Keratinocyte (primary cell): ENCODE measurements at regions not wholly inside any gene's neighbourhood (a gene's known extent, or its start where the extent isn't known, plus 50 kb on each side); places are given as distances from the start of the nearest gene placed in this dataset.
A peak's percentile ranks its signal among the peaks of the same experiment; 100 is the strongest.

Source experiments
- DNase-seq: peaks from one replicate; pipeline ENCODE4 v3.0.0-alpha.2; 2011; ENCODE audit warnings: low read depth, missing footprints, low spot score
- FAIRE-seq: peaks from 2 replicates; lab custom pipeline; 2011; peaks lifted over from hg19 to GRCh38; lab: Jason Lieb, UNC
- H2AFZ ChIP-seq: 2 replicates; pipeline ENCODE4 v1.6.0; 2012; ENCODE audit warnings: low read length, control low read depth, inconsistent platforms; ENCODE audit not compliant: control insufficient read depth
- H3K27ac ChIP-seq: 2 replicates; pipeline ENCODE4 v1.5.1; 2011; ENCODE audit warnings: low read length; ENCODE audit not compliant: control insufficient read depth, insufficient read depth
- H3K27me3 ChIP-seq: 3 replicates; pipeline ENCODE4 v1.6.0; 2011; ENCODE audit warnings: low read length; ENCODE audit not compliant: control insufficient read depth, insufficient read depth; ENCODE audit errors: extremely low read depth
- H3K36me3 ChIP-seq, 2 experiments: 2 replicates in 1 of 2; 3 replicates in 1 of 2; pipeline ENCODE4 v1.5.1; 2011; ENCODE audit warnings: low read length in 2 of 2, mild to moderate bottlenecking in 1 of 2; ENCODE audit not compliant: control insufficient read depth in 2 of 2, insufficient read depth in 2 of 2; ENCODE audit errors: extremely low read depth in 1 of 2
- H3K4me1 ChIP-seq: 3 replicates; pipeline ENCODE4 v1.5.1; 2011; ENCODE audit warnings: low read length; ENCODE audit not compliant: control insufficient read depth, insufficient read depth; ENCODE audit errors: extremely low read depth
- H3K4me2 ChIP-seq: 3 replicates; pipeline ENCODE4 v1.6.0; 2011; ENCODE audit warnings: low read depth, low read length; ENCODE audit not compliant: control insufficient read depth, insufficient read depth; ENCODE audit errors: extremely low read depth
- H3K4me3 ChIP-seq, 3 experiments: fragments of 200-600 bp in 1 of 3; sonication (generic) in 1 of 3; 2 replicates in 2 of 3; 3 replicates in 1 of 3; pipeline ENCODE4 v1.5.1; 2011 to 2016; ENCODE audit warnings: low read length in 3 of 3, mild to moderate bottlenecking in 3 of 3, control low read depth in 2 of 3, inconsistent platforms in 1 of 3, low read depth in 1 of 3, mixed read lengths in 1 of 3, mixed run types in 1 of 3, moderate library complexity in 1 of 3; ENCODE audit not compliant: control insufficient read depth in 2 of 3, insufficient read depth in 2 of 3; ENCODE audit errors: extremely low read depth in 1 of 3
- H3K79me2 ChIP-seq: 2 replicates; pipeline ENCODE4 v1.6.0; 2012; ENCODE audit warnings: low read length; ENCODE audit not compliant: control insufficient read depth, insufficient read depth
- H3K9ac ChIP-seq: 3 replicates; pipeline ENCODE4 v1.6.0; 2011; ENCODE audit warnings: low read length; ENCODE audit not compliant: control insufficient read depth, insufficient read depth; ENCODE audit errors: extremely low read depth
- H3K9me1 ChIP-seq: 3 replicates; pipeline ENCODE4 v1.6.0; 2011; ENCODE audit warnings: low read length; ENCODE audit not compliant: control insufficient read depth, insufficient read depth; ENCODE audit errors: extremely low read depth
- H3K9me3 ChIP-seq: 2 replicates; pipeline ENCODE4 v1.5.1; 2012; ENCODE audit warnings: low read depth, low read length; ENCODE audit not compliant: control insufficient read depth
- H4K20me1 ChIP-seq: 3 replicates; pipeline ENCODE4 v1.6.0; 2011; ENCODE audit warnings: low read length; ENCODE audit not compliant: control insufficient read depth, insufficient read depth; ENCODE audit errors: extremely low read depth
- EZH2 ChIP-seq: IDR thresholded peaks from one replicate; pipeline ENCODE4 v1.6.1; 2012; ENCODE audit warnings: inconsistent platforms, mild to moderate bottlenecking, low read length, moderate library complexity
- dilution Hi-C: fragments of 300-500 bp; cut with MboI; formaldehyde crosslinking; loops from one replicate; pipeline ENCODE4 v1.7.0; 2020; ENCODE audit warnings: low sequenced_read_pairs; ENCODE audit not compliant: extremely low pct_ligation_motif_present
- TF ChIP-seq, protein P1 (sequence below), 3 experiments: IDR thresholded peaks in 1 of 3; conservative IDR thresholded peaks in 1 of 3; optimal IDR thresholded peaks in 1 of 3; 2 replicates in 2 of 3; 3 replicates in 1 of 3; pipeline versions ENCODE3 to v1.5.1; 2011; ENCODE audit warnings: low read length in 3 of 3, mild to moderate bottlenecking in 3 of 3, moderate library complexity in 2 of 3, control low read depth in 1 of 3, inconsistent platforms in 1 of 3; ENCODE audit not compliant: insufficient read depth in 2 of 3; ENCODE audit errors: extremely low read depth in 1 of 3

DNA sequence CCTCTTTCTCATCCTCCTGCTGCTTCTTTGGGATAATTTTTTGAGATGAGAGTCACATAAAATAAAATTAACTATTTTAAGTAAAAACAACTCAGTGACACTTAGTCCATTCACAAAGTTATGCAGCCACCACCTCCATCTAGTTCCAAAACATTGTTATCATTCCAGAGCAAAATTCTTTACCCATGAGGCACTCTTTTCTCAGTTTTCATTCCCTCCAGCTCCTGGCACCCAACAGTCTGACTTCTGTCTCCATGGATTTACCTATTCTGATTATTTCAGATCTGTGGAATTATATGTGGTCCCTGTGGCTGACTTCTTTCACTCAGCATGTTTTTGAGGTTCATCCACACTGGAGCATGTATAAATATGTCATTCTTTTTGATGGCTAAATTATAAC, 239.9 kb upstream of the DYNLRB2 start:
- Histone ChIP-seq H3K27me3 (no peaks in the 10 kb centered on the region), H3K27ac (no peak overlapping the region)

DNA sequence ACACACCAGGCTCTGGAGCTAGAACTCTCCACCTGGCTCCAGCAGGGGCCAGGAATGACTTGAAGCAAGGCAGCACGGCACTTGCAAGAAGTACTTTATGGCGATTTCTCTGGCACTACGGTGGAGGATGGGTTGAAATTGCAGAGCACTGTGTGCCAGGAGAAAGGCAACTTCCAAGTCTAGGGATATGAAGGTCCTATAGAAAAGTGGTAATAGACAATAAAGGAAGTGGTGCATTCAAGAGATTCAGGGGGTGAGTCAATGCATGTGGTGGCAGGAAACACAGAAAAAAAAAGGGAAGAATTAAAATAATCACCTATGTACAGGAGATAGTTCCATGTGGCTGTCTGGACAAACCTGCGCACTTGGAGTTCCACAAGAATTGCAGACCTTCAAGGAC, 240.3 kb upstream of the DYNLRB2 start:
- Histone ChIP-seq H3K79me2 (no peaks in the 10 kb centered on the region), H2AFZ (peak overlapping the region; percentile 18), H3K9me3 (no peaks in the 10 kb centered on the region), H3K4me3 (no peak overlapping the region), H3K9ac (no peak overlapping the region), H3K36me3 (no peaks in the 10 kb centered on the region), H3K9me1 (no peaks in the 10 kb centered on the region), H3K4me2 (no peak overlapping the region), H3K4me1 (peaks cover 10% of the 10 kb centered on the region), H3K27me3 (no peaks in the 10 kb centered on the region), H3K27ac (no peak overlapping the region), H4K20me1 (no peaks in the 10 kb centered on the region)
- no peak for DNase-seq
- dilution Hi-C loops = no loop called here
- TF ChIP-seq, protein P1, sequence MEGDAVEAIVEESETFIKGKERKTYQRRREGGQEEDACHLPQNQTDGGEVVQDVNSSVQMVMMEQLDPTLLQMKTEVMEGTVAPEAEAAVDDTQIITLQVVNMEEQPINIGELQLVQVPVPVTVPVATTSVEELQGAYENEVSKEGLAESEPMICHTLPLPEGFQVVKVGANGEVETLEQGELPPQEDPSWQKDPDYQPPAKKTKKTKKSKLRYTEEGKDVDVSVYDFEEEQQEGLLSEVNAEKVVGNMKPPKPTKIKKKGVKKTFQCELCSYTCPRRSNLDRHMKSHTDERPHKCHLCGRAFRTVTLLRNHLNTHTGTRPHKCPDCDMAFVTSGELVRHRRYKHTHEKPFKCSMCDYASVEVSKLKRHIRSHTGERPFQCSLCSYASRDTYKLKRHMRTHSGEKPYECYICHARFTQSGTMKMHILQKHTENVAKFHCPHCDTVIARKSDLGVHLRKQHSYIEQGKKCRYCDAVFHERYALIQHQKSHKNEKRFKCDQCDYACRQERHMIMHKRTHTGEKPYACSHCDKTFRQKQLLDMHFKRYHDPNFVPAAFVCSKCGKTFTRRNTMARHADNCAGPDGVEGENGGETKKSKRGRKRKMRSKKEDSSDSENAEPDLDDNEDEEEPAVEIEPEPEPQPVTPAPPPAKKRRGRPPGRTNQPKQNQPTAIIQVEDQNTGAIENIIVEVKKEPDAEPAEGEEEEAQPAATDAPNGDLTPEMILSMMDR (optimal IDR thresholded peaks at IDR 0.05 in 1 of 3, IDR thresholded peaks at IDR 0.05 in 1 of 3, conservative IDR thresholded peaks at IDR 0.05 in 1 of 3; ENCODE audit: extremely low read depth in 1 of 3, insufficient read depth in 2 of 3, low read length in 3 of 3) = no peak
- TF ChIP-seq EZH2 = no peak
- peak; percentile 55 for FAIRE-seq

More for the DNA sequence above, 239.9 kb upstream of the DYNLRB2 start:
- H3K4me2 ChIP-seq = peak overlapping the region; percentile 12
- peaks cover 10% of the 10 kb centered on the region for H3K4me1 ChIP-seq
- no peaks in the 10 kb centered on the region for H3K9me3 ChIP-seq
- TF ChIP-seq EZH2 = no peak
- TF ChIP-seq, protein P1 (optimal IDR thresholded peaks at IDR 0.05 in 1 of 3, IDR thresholded peaks at IDR 0.05 in 1 of 3, conservative IDR thresholded peaks at IDR 0.05 in 1 of 3; ENCODE audit: extremely low read depth in 1 of 3, insufficient read depth in 2 of 3, low read length in 3 of 3) = no peak
- FAIRE-seq (no peak), DNase-seq (no peak)
- H3K79me2 ChIP-seq = no peaks in the 10 kb centered on the region
- H4K20me1 ChIP-seq = no peaks in the 10 kb centered on the region
- H3K36me3 ChIP-seq = no peaks in the 10 kb centered on the region
- dilution Hi-C loops = no loop called here
- H2AFZ ChIP-seq = peak overlapping the region; percentile 18
- no peak overlapping the region for H3K4me3 ChIP-seq
- H3K9me1 ChIP-seq = no peaks in the 10 kb centered on the region
- no peak overlapping the region for H3K9ac ChIP-seq
